Tibial nerve (tissue), 4 donors: ENCODE measurements at regions not wholly inside any gene's neighbourhood (a gene's known extent, or its start where the extent isn't known, plus 50 kb on each side); places are given as distances from the start of the nearest gene placed in this dataset.

Experiments used
- CTCF ChIP-seq, 5 experiments: fragments of 200-600 bp in 3 of 5; fragments of 450-650 bp in 2 of 5; sonication (generic) in 3 of 5; IDR thresholded peaks; one replicate each; pipeline ENCODE4 v1.5.1; 2016 to 2019; ENCODE audit warnings: antibody characterized with exemption in 5 of 5, mild to moderate bottlenecking in 3 of 5, moderate library complexity in 2 of 5
- EP300 ChIP-seq, 2 donors: sonication (generic); formaldehyde crosslinking; IDR thresholded peaks; one replicate each; pipeline ENCODE4 v1.6.1; 2017; ENCODE audit warnings: antibody characterized with exemption in 2 of 2, mild to moderate bottlenecking in 1 of 2
- POLR2A ChIP-seq, 2 donors: fragments of 450-650 bp; IDR thresholded peaks; one replicate each; pipeline ENCODE4 v1.6.1; 2017; ENCODE audit warnings: antibody characterized with exemption in 2 of 2, mild to moderate bottlenecking in 2 of 2, moderate library complexity in 2 of 2

GRCh38 chr14:58878439-58879139 lies 240.8 kb downstream of the DACT1 start:
- TF ChIP-seq CTCF (IDR thresholded peaks at IDR 0.05) (no peak), POLR2A (IDR thresholded peaks at IDR 0.05) (no peak), EP300 (IDR thresholded peaks at IDR 0.05) (no peak)
